H1 (cell line): ENCODE measurements at regions not wholly inside any gene's neighbourhood (a gene's known extent, or its start where the extent isn't known, plus 50 kb on each side); places are given as distances from the start of the nearest gene placed in this dataset.

Experiments
- CTCF ChIA-PET: fragments of 300-600 bp; sonication (Branson Sonifier 250); formaldehyde crosslinking; loops from one replicate; lab custom pipeline; 2021; ENCODE audit not compliant: partially characterized antibody; lab: Charles Lee
- POLR2A ChIA-PET: fragments of 300-600 bp; sonication (Branson Sonifier 250); formaldehyde crosslinking; loops from one replicate; lab custom pipeline; 2021; ENCODE audit warnings: inconsistent platforms; ENCODE audit not compliant: partially characterized antibody; lab: Charles Lee
- DNase-seq, 2 experiments: peaks; one replicate each; pipeline versions ENCODE4 v3.0.0 to v3.0.0-alpha.2; 2010 to 2022; ENCODE audit warnings: low spot score in 2 of 2, low read depth in 1 of 2, mixed read lengths in 1 of 2
- FAIRE-seq: peaks from 2 replicates; lab custom pipeline; 2011; peaks lifted over from hg19 to GRCh38; lab: Jason Lieb, UNC
- H2AFZ ChIP-seq: 2 replicates; pipeline ENCODE4 v1.8.1; 2012; ENCODE audit warnings: low read length, inconsistent platforms
- H2AK5ac ChIP-seq: 2 replicates; pipeline ENCODE4 v1.6.1; 2013; ENCODE audit warnings: low read depth, low read length
- H2BK120ac ChIP-seq: replicated peaks from 2 replicates; pipeline ENCODE3; 2013; ENCODE audit warnings: low read depth, low read length, inconsistent platforms
- H2BK12ac ChIP-seq: 2 replicates; pipeline ENCODE4 v1.6.1; 2013; ENCODE audit warnings: low read depth, low read length
- H2BK15ac ChIP-seq: 2 replicates; pipeline ENCODE4 v1.6.1; 2013; ENCODE audit warnings: low read length
- H2BK20ac ChIP-seq: 2 replicates; pipeline ENCODE4 v1.6.1; 2013; ENCODE audit warnings: low read length
- H2BK5ac ChIP-seq: 2 replicates; pipeline ENCODE4 v1.6.1; 2013; ENCODE audit warnings: low read depth, low read length
- H3K14ac ChIP-seq: 2 replicates; pipeline ENCODE4 v1.6.1; 2013; ENCODE audit warnings: inconsistent platforms; ENCODE audit not compliant: insufficient read length
- H3K18ac ChIP-seq: 2 replicates; pipeline ENCODE4 v1.6.1; 2013; ENCODE audit warnings: low read length; ENCODE audit errors: extremely low read depth
- H3K23ac ChIP-seq: 2 replicates; pipeline ENCODE4 v1.6.1; 2013; ENCODE audit warnings: inconsistent platforms; ENCODE audit not compliant: insufficient read length
- H3K23me2 ChIP-seq: 2 replicates; pipeline ENCODE4 v1.6.1; 2013; ENCODE audit warnings: low read depth, low read length
- H3K27ac ChIP-seq: 2 replicates; pipeline ENCODE4 v1.6.1; 2011; ENCODE audit warnings: low read depth, low read length, inconsistent platforms
- H3K27me3 ChIP-seq, 4 experiments: replicated peaks in 1 of 4; 1 replicate in 1 of 4; 2 replicates in 3 of 4; pipeline versions ENCODE4 v1.6.1 to v1.8.1; 2011 to 2013; ENCODE audit warnings: low read length in 3 of 4, mild to moderate bottlenecking in 3 of 4, inconsistent platforms in 2 of 4, mixed read lengths in 2 of 4, moderate library complexity in 1 of 4; ENCODE audit not compliant: control insufficient read depth in 3 of 4, insufficient read depth in 3 of 4; ENCODE audit errors: extremely low read depth in 1 of 4
- H3K36me3 ChIP-seq, 4 experiments: 2 replicates each; pipeline versions ENCODE4 v1.6.1 to v1.8.1; 2011 to 2013; ENCODE audit warnings: mild to moderate bottlenecking in 4 of 4, low read length in 3 of 4, moderate library complexity in 2 of 4, control low read depth in 1 of 4, inconsistent platforms in 1 of 4; ENCODE audit not compliant: insufficient read depth in 4 of 4, control insufficient read depth in 2 of 4
- H3K4ac ChIP-seq: replicated peaks from 2 replicates; pipeline ENCODE3; 2013; ENCODE audit warnings: low read length, low read depth, mixed read lengths, inconsistent platforms; ENCODE audit not compliant: insufficient read length
- H3K4me1 ChIP-seq, 4 experiments: replicated peaks in 1 of 4; 1 replicate in 1 of 4; 2 replicates in 3 of 4; pipeline versions ENCODE4 v1.6.1 to v1.8.1; 2011 to 2013; ENCODE audit warnings: low read length in 3 of 4, inconsistent platforms in 2 of 4, mixed read lengths in 1 of 4; ENCODE audit not compliant: insufficient read depth in 4 of 4, control insufficient read depth in 3 of 4
- H3K4me2 ChIP-seq, 2 experiments: 2 replicates each; pipeline versions ENCODE4 v1.6.1 to v1.8.1; 2011 to 2013; ENCODE audit warnings: low read depth in 2 of 2, low read length in 2 of 2, control low read depth in 1 of 2, inconsistent platforms in 1 of 2, mild to moderate bottlenecking in 1 of 2; ENCODE audit not compliant: insufficient read depth in 1 of 2
- H3K4me3 ChIP-seq, 4 experiments: fragments of 200-600, 300-600 bp in 1 of 4; sonication (generic), shearing (Covaris generic), sonication (Bioruptor Twin) in 1 of 4; 2 replicates each; pipeline versions ENCODE4 v1.5.1 to v1.8.1; 2011 to 2016; ENCODE audit warnings: low read length in 4 of 4, low read depth in 3 of 4, control low read depth in 2 of 4, inconsistent platforms in 2 of 4, mild to moderate bottlenecking in 2 of 4, mixed read lengths in 1 of 4, moderate library complexity in 1 of 4; ENCODE audit not compliant: insufficient read depth in 2 of 4; ENCODE audit errors: extremely low read depth in 1 of 4
- H3K56ac ChIP-seq: replicated peaks from 2 replicates; pipeline ENCODE3; 2013; ENCODE audit warnings: low read depth, mild to moderate bottlenecking, mixed read lengths, low read length, inconsistent platforms; ENCODE audit not compliant: insufficient read length
- H3K79me1 ChIP-seq: 2 replicates; pipeline ENCODE4 v1.6.1; 2013; ENCODE audit warnings: low read depth, low read length, control low read depth
- H3K79me2 ChIP-seq, 2 experiments: 2 replicates each; pipeline versions ENCODE4 v1.6.1 to v1.8.1; 2012 to 2013; ENCODE audit warnings: low read length in 2 of 2, mild to moderate bottlenecking in 2 of 2, inconsistent platforms in 1 of 2; ENCODE audit not compliant: insufficient read depth in 2 of 2, control insufficient read depth in 1 of 2
- H3K9ac ChIP-seq, 4 experiments: replicated peaks in 1 of 4; 1 replicate in 1 of 4; 2 replicates in 3 of 4; pipeline versions ENCODE4 v1.6.1 to v1.8.1; 2011 to 2013; ENCODE audit warnings: low read depth in 3 of 4, low read length in 3 of 4, control low read depth in 2 of 4, mild to moderate bottlenecking in 2 of 4, moderate library complexity in 2 of 4, inconsistent platforms in 1 of 4; ENCODE audit errors: extremely low read depth in 1 of 4
- H3K9me3 ChIP-seq, 2 experiments: 2 replicates each; pipeline versions ENCODE4 v1.6.1 to v1.8.1; 2012 to 2013; ENCODE audit warnings: mild to moderate bottlenecking in 2 of 2, moderate library complexity in 2 of 2, control low read depth in 1 of 2, inconsistent platforms in 1 of 2, low read depth in 1 of 2, low read length in 1 of 2, mixed read lengths in 1 of 2; ENCODE audit not compliant: insufficient read depth in 2 of 2
- H4K20me1 ChIP-seq, 2 experiments: replicated peaks in 1 of 2; 2 replicates each; pipeline versions ENCODE3 to v1.8.1; 2011 to 2013; ENCODE audit warnings: inconsistent platforms in 2 of 2, low read length in 2 of 2, mild to moderate bottlenecking in 1 of 2; ENCODE audit not compliant: insufficient read depth in 2 of 2, control insufficient read depth in 1 of 2
- H4K5ac ChIP-seq: 2 replicates; pipeline ENCODE4 v1.6.1; 2013; ENCODE audit warnings: low read length, low read depth, mixed read lengths, inconsistent platforms; ENCODE audit not compliant: insufficient read length
- H4K8ac ChIP-seq: 2 replicates; pipeline ENCODE4 v1.8.0; 2013; ENCODE audit warnings: mild to moderate bottlenecking, moderate library complexity, low read length, inconsistent platforms; ENCODE audit not compliant: insufficient read depth; ENCODE audit errors: extremely low read depth
- H4K91ac ChIP-seq: replicated peaks from 2 replicates; pipeline ENCODE3; 2013; ENCODE audit warnings: low read length, mixed read lengths, inconsistent platforms; ENCODE audit not compliant: insufficient read length
- CBX5 ChIP-seq: fragments of 300-800, 300-1000 bp; sonication (generic); IDR thresholded peaks from 2 replicates; pipeline ENCODE4 v1.7.1; 2016; ENCODE audit warnings: antibody characterized with exemption, low read length, low read depth
- GTF2F1 ChIP-seq: IDR thresholded peaks from 2 replicates; pipeline ENCODE4 v1.6.1; 2012; ENCODE audit warnings: low read depth, low read length, improper control_type of control experiment, borderline replicate concordance
- KDM4A ChIP-seq: IDR thresholded peaks from one replicate; pipeline ENCODE4 v1.7.1; 2012; ENCODE audit warnings: low read depth, mild to moderate bottlenecking, moderate library complexity, low read length, inconsistent platforms; ENCODE audit not compliant: severe bottlenecking
- NRF1 ChIP-seq: IDR thresholded peaks from 2 replicates; pipeline ENCODE4 v1.6.1; 2011; ENCODE audit warnings: mild to moderate bottlenecking, low read depth, low read length, improper control_type of control experiment
- SAP30 ChIP-seq: fragments of 300-600 bp; sonication (generic); IDR thresholded peaks from 2 replicates; pipeline ENCODE4 v1.7.1; 2012; ENCODE audit warnings: low read length, moderate library complexity, mild to moderate bottlenecking, inconsistent platforms; ENCODE audit not compliant: insufficient read depth, insufficient replicate concordance
- SP2 ChIP-seq: IDR thresholded peaks from 2 replicates; pipeline ENCODE4 v1.6.1; 2012; ENCODE audit warnings: mild to moderate bottlenecking, low read length, inconsistent platforms
- TEAD4 ChIP-seq: IDR thresholded peaks from 2 replicates; pipeline ENCODE4 v1.6.1; 2012; ENCODE audit warnings: low read depth, low read length, inconsistent platforms, mixed read lengths
- ZNF274 ChIP-seq: IDR thresholded peaks from 2 replicates; pipeline ENCODE4 v1.7.0; 2012; ENCODE audit warnings: low read length, borderline replicate concordance; ENCODE audit errors: extremely low read depth
- WGBS, 2 experiments: shearing (Covaris generic) in 1 of 2; methylation state at CpG; one replicate each; pipeline versions ENCODE4 v1.1.6 to v1.1.7; 2013 to 2015; ENCODE audit warnings: low lambda C conversion rate in 2 of 2, mixed read lengths in 2 of 2, inconsistent platforms in 1 of 2, low coverage in 1 of 2, missing lambda C conversion rate in 1 of 2; ENCODE audit not compliant: insufficient replicate concordance in 2 of 2, insufficient coverage in 1 of 2, insufficient read length in 1 of 2; ENCODE audit errors: extremely low coverage in 1 of 2, missing lambda C conversion rate in 1 of 2; 5-methylcytosine and 5-hydroxymethylcytosine counted together

DNA sequence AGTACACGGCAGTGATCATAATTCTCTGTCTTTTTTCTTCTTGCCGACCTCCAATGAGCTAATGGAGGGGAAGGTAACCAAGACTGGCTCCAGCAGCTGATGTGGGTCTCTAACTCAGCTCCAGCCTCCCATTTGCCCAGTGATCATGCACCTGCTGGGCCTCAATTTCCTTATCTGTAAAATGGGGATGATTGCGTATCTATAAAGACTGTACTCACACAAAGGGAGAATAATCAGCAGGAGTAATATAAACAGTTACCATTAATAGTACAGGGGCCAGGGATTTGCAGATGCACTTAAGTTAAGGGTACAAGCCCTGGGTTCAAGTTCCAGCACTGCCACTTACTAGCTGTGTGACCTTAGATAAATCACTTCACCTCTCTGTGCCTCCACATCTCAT, 204.9 kb upstream of the LHX5 start:
- no peaks in the 10 kb centered on the region for H3K27me3 ChIP-seq
- H3K4ac ChIP-seq, result no peak overlapping the region
- TF ChIP-seq SAP30 (no peak), GTF2F1 (no peak), ZNF274 (no peak), TEAD4 (no peak), KDM4A (no peak), SP2 (no peak), NRF1 (no peak), CBX5 (no peak)
- FAIRE-seq, result no peak
- ChIA-PET POLR2A (no interaction called here), CTCF (interaction anchor here (1.1 to 3.1 kb wide), 3 partner anchors 10 to 17 kb away, joined by 3 to 10 read pairs (median 6); no protein-coding TSS in a partner anchor)
- no peak for DNase-seq
- H3K4me2 ChIP-seq, result no peak overlapping the region
- no peak overlapping the region for H2BK15ac ChIP-seq
- no peaks in the 10 kb centered on the region for H3K79me2 ChIP-seq
- H3K9me3 ChIP-seq, result no peaks in the 10 kb centered on the region
- no peak overlapping the region for H2BK120ac ChIP-seq
- H3K4me1 ChIP-seq, result no peaks in the 10 kb centered on the region; a peak in 1 of 7 replicates
- H3K14ac ChIP-seq, result no peak overlapping the region
- H2BK5ac ChIP-seq, result no peak overlapping the region
- no peak overlapping the region for H2AFZ ChIP-seq
- WGBS, 2 experiments, result 92% methylated on average over 3 of the region's 3 CpGs; no CpG with 5 or more reads in 1 of the 2 experiments
- no peak overlapping the region for H4K8ac ChIP-seq
- no peak overlapping the region for H3K4me3 ChIP-seq
- H3K9ac ChIP-seq, result no peak overlapping the region
- H4K91ac ChIP-seq, result no peak overlapping the region
- no peak overlapping the region for H3K18ac ChIP-seq
- no peak overlapping the region for H3K56ac ChIP-seq
- H3K23me2 ChIP-seq, result no peaks in the 10 kb centered on the region; the same call in 1 of the 2 replicates
- H3K79me1 ChIP-seq, result no peaks in the 10 kb centered on the region
- H2AK5ac ChIP-seq, result no peak overlapping the region
- H3K27ac ChIP-seq, result no peak overlapping the region
- H3K36me3 ChIP-seq, result no peaks in the 10 kb centered on the region
- H2BK20ac ChIP-seq, result no peak overlapping the region
- no peaks in the 10 kb centered on the region for H4K20me1 ChIP-seq
- H3K23ac ChIP-seq, result no peak overlapping the region
- no peak overlapping the region for H4K5ac ChIP-seq
- no peak overlapping the region for H2BK12ac ChIP-seq
